ENCODE measurements at regions not wholly inside any gene's neighbourhood (a gene's known extent, or its start where the extent isn't known, plus 50 kb on each side); places are given as distances from the start of the nearest gene placed in this dataset.

- no peak overlapping the region for H3K27ac ChIP-seq
- no peaks in the 10 kb centered on the region for H3K9me3 ChIP-seq (ENCODE audit: control insufficient read depth, low read length)
- no peak overlapping the region for H2AFZ ChIP-seq
- H3K4me1 ChIP-seq = no peaks in the 10 kb centered on the region
- no peak overlapping the region for H3K9ac ChIP-seq
- H3K27me3 ChIP-seq (ENCODE audit: control insufficient read depth, insufficient read depth, low read length) = no peaks in the 10 kb centered on the region
- H3K79me2 ChIP-seq = no peaks in the 10 kb centered on the region
- H3K4me2 ChIP-seq (ENCODE audit: low read length) = no peak overlapping the region
- no peak overlapping the region for H3K4me3 ChIP-seq (ENCODE audit: low read depth, low read length)
- no peak for TF ChIP-seq CTCF (IDR thresholded peaks at IDR 0.05)
- H3K36me3 ChIP-seq (ENCODE audit: control insufficient read depth, insufficient read depth, low read length) = no peaks in the 10 kb centered on the region
Measured at GRCh38 chr3:117987256-117987655, 1047.4 kb downstream of the IGSF11 start.

- no peak overlapping the region for H3K4me2 ChIP-seq (ENCODE audit: low read length)
- H3K27ac ChIP-seq = no peak overlapping the region
- H3K27me3 ChIP-seq (ENCODE audit: control insufficient read depth, insufficient read depth, low read length) = no peaks in the 10 kb centered on the region
- no peaks in the 10 kb centered on the region for H3K4me1 ChIP-seq
- no peak for TF ChIP-seq CTCF (IDR thresholded peaks at IDR 0.05)
- H3K36me3 ChIP-seq (ENCODE audit: control insufficient read depth, insufficient read depth, low read length) = no peaks in the 10 kb centered on the region
- no peaks in the 10 kb centered on the region for H3K79me2 ChIP-seq
- no peak overlapping the region for H3K4me3 ChIP-seq (ENCODE audit: low read depth, low read length)
- no peaks in the 10 kb centered on the region for H3K9me3 ChIP-seq (ENCODE audit: control insufficient read depth, low read length)
- H3K9ac ChIP-seq = no peak overlapping the region
- H2AFZ ChIP-seq = no peak overlapping the region
Measured at GRCh38 chr3:117989982-117990381, 1044.7 kb downstream of the IGSF11 start.

GRCh38 chr3:117990627-117991026, 1044.0 kb downstream of the IGSF11 start:
- H3K4me1 ChIP-seq = no peaks in the 10 kb centered on the region
- no peak overlapping the region for H3K9ac ChIP-seq
- no peaks in the 10 kb centered on the region for H3K79me2 ChIP-seq
- H3K27me3 ChIP-seq (ENCODE audit: control insufficient read depth, insufficient read depth, low read length) = no peaks in the 10 kb centered on the region
- no peak for TF ChIP-seq CTCF (IDR thresholded peaks at IDR 0.05)
- no peak overlapping the region for H2AFZ ChIP-seq
- no peaks in the 10 kb centered on the region for H3K9me3 ChIP-seq (ENCODE audit: control insufficient read depth, low read length)
- H3K4me3 ChIP-seq (ENCODE audit: low read depth, low read length) = no peak overlapping the region
- no peak overlapping the region for H3K4me2 ChIP-seq (ENCODE audit: low read length)
- no peaks in the 10 kb centered on the region for H3K36me3 ChIP-seq (ENCODE audit: control insufficient read depth, insufficient read depth, low read length)
- no peak overlapping the region for H3K27ac ChIP-seq

GRCh38 chr3:117995842-117996437, 1038.7 kb downstream of the IGSF11 start:
- H3K9ac ChIP-seq = no peak overlapping the region
- H3K4me2 ChIP-seq (ENCODE audit: low read length) = no peak overlapping the region
- H3K36me3 ChIP-seq (ENCODE audit: control insufficient read depth, insufficient read depth, low read length) = no peaks in the 10 kb centered on the region
- no peak for TF ChIP-seq CTCF (IDR thresholded peaks at IDR 0.05)
- no peaks in the 10 kb centered on the region for H3K4me1 ChIP-seq
- no peak overlapping the region for H3K27ac ChIP-seq
- H3K4me3 ChIP-seq (ENCODE audit: low read depth, low read length) = no peak overlapping the region
- no peak overlapping the region for H2AFZ ChIP-seq
- no peaks in the 10 kb centered on the region for H3K79me2 ChIP-seq
- no peaks in the 10 kb centered on the region for H3K9me3 ChIP-seq (ENCODE audit: control insufficient read depth, low read length)
- no peaks in the 10 kb centered on the region for H3K27me3 ChIP-seq (ENCODE audit: control insufficient read depth, insufficient read depth, low read length)

Measured in parathyroid adenoma (tissue), 2 donors.